Panc1 (cell line): ENCODE measurements at regions not wholly inside any gene's neighbourhood (a gene's known extent, or its start where the extent isn't known, plus 50 kb on each side); places are given as distances from the start of the nearest gene placed in this dataset.

Source experiments
- ATAC-seq: fragments of 200-7000 bp; cut with Tn5 transposase; 2 replicates; pipeline ENCODE4 v1.9.1; 2020; ENCODE audit warnings: mild to moderate bottlenecking, moderate library complexity
- BruUV-seq: library from RNA; stranded (reverse); fragments of 400-500 nt; replicated peaks from 2 replicates; lab custom pipeline; 2021; lab: Mats Ljungman, UMichigan
- CTCF ChIA-PET: fragments of 300-600 bp; sonication (Branson Sonifier 250); formaldehyde crosslinking; loops from one replicate; lab custom pipeline; 2022; ENCODE audit warnings: antibody characterized with exemption; lab: Charles Lee
- POLR2A ChIA-PET: fragments of 300-600 bp; sonication (Branson Sonifier 250); formaldehyde crosslinking; loops from one replicate; lab custom pipeline; 2022; ENCODE audit warnings: antibody characterized with exemption; lab: Charles Lee
- DNase-seq: peaks from one replicate; pipeline ENCODE4 v3.0.0-alpha.2; 2010; ENCODE audit warnings: low read depth, low spot score
- H3K27ac ChIP-seq: 2 replicates; pipeline ENCODE4 v1.5.1; 2011; ENCODE audit warnings: mild to moderate bottlenecking, low read length, inconsistent platforms
- H3K27me3 ChIP-seq: fragments of 200-500 bp; sonication (Bioruptor generic); 2 replicates; pipeline ENCODE4 v1.6.0; 2014; ENCODE audit warnings: low read length, inconsistent platforms; ENCODE audit not compliant: control insufficient read depth, insufficient read depth
- H3K36me3 ChIP-seq: fragments of 200-500 bp; sonication (Bioruptor generic); 2 replicates; pipeline ENCODE4 v1.5.1; 2014; ENCODE audit warnings: inconsistent platforms, mild to moderate bottlenecking, low read length, moderate library complexity; ENCODE audit not compliant: control insufficient read depth, insufficient read depth
- H3K4me1 ChIP-seq: 2 replicates; pipeline ENCODE4 v1.5.1; 2011; ENCODE audit warnings: inconsistent platforms, mild to moderate bottlenecking, low read length, moderate library complexity; ENCODE audit not compliant: control insufficient read depth, insufficient read depth
- H3K4me3 ChIP-seq, 2 experiments: 2 replicates each; pipeline ENCODE4 v1.5.1; 2011 to 2012; ENCODE audit warnings: low read depth in 2 of 2, low read length in 2 of 2, mild to moderate bottlenecking in 2 of 2, inconsistent platforms in 1 of 2, moderate library complexity in 1 of 2
- H3K9me3 ChIP-seq: fragments of 200-500 bp; sonication (Bioruptor generic); 2 replicates; pipeline ENCODE4 v1.5.1; 2014; ENCODE audit warnings: low read depth, mild to moderate bottlenecking, inconsistent platforms, low read length, moderate library complexity; ENCODE audit not compliant: control insufficient read depth, insufficient read depth
- POLR2AphosphoS5 ChIP-seq: IDR thresholded peaks from 2 replicates; pipeline ENCODE4 v1.6.1; 2012; ENCODE audit warnings: mild to moderate bottlenecking, low read depth, low read length, moderate library complexity
- SIN3A ChIP-seq: IDR thresholded peaks from 2 replicates; pipeline ENCODE4 v1.6.1; 2012; ENCODE audit warnings: low read depth, mild to moderate bottlenecking, low read length, moderate library complexity, borderline replicate concordance; ENCODE audit not compliant: insufficient read depth
- TCF7L2 ChIP-seq: IDR thresholded peaks from 2 replicates; pipeline ENCODE4 v1.6.1; 2011; ENCODE audit warnings: mild to moderate bottlenecking, low read depth, low read length, inconsistent platforms
- in situ Hi-C: cut with HindIII; loops from 2 replicates; pipeline ENCODE4 v1.10.0; 2016; ENCODE audit warnings: low sequenced_read_pairs, low pct_unique_long_range_greater_than_20kb
- intact Hi-C: fragments of 100-400 bp; cut with micrococcal nuclease; formaldehyde crosslinking; loops from one replicate; pipeline ENCODE4 v1.10.0; 2022; ENCODE audit not compliant: unreplicated experiment
- TF ChIP-seq, protein P1 (sequence below), 2 experiments: IDR thresholded peaks; 2 replicates each; pipeline ENCODE4 v1.6.1; 2011 to 2012; ENCODE audit warnings: low read depth in 2 of 2, control low read depth in 1 of 2, low read length in 1 of 2, mild to moderate bottlenecking in 1 of 2, moderate library complexity in 1 of 2; ENCODE audit not compliant: insufficient read depth in 1 of 2
- TF ChIP-seq, protein P2 (sequence below): fragments of 450-650 bp; IDR thresholded peaks from 2 replicates; pipeline ENCODE4 v1.5.1; 2017; ENCODE audit warnings: mild to moderate bottlenecking

DNA sequence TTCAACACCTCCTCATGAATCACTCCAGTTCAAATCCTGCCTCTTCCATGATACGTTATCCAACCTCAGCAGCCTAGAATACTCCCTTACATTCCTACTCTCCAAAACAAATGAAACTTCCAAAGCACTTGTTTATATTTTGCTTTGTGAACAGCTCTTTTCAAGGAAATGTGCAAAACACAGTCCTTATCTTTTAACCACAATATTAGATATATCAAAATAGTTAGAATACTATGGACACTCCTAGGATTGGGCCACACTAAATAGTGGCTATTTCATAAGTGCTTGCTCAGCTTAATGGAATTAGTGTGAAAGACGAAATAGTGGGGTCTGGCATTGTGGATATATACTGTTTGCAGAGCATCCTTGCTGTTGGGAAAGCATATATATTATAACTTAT, 173.5 kb downstream of the ZC3H11B start:
- TF ChIP-seq, protein P1, sequence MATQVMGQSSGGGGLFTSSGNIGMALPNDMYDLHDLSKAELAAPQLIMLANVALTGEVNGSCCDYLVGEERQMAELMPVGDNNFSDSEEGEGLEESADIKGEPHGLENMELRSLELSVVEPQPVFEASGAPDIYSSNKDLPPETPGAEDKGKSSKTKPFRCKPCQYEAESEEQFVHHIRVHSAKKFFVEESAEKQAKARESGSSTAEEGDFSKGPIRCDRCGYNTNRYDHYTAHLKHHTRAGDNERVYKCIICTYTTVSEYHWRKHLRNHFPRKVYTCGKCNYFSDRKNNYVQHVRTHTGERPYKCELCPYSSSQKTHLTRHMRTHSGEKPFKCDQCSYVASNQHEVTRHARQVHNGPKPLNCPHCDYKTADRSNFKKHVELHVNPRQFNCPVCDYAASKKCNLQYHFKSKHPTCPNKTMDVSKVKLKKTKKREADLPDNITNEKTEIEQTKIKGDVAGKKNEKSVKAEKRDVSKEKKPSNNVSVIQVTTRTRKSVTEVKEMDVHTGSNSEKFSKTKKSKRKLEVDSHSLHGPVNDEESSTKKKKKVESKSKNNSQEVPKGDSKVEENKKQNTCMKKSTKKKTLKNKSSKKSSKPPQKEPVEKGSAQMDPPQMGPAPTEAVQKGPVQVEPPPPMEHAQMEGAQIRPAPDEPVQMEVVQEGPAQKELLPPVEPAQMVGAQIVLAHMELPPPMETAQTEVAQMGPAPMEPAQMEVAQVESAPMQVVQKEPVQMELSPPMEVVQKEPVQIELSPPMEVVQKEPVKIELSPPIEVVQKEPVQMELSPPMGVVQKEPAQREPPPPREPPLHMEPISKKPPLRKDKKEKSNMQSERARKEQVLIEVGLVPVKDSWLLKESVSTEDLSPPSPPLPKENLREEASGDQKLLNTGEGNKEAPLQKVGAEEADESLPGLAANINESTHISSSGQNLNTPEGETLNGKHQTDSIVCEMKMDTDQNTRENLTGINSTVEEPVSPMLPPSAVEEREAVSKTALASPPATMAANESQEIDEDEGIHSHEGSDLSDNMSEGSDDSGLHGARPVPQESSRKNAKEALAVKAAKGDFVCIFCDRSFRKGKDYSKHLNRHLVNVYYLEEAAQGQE (IDR thresholded peaks at IDR 0.05; ENCODE audit: insufficient read depth in 1 of 2, low read depth in 2 of 2, low read length in 1 of 2): no peak
- TF ChIP-seq, protein P2, sequence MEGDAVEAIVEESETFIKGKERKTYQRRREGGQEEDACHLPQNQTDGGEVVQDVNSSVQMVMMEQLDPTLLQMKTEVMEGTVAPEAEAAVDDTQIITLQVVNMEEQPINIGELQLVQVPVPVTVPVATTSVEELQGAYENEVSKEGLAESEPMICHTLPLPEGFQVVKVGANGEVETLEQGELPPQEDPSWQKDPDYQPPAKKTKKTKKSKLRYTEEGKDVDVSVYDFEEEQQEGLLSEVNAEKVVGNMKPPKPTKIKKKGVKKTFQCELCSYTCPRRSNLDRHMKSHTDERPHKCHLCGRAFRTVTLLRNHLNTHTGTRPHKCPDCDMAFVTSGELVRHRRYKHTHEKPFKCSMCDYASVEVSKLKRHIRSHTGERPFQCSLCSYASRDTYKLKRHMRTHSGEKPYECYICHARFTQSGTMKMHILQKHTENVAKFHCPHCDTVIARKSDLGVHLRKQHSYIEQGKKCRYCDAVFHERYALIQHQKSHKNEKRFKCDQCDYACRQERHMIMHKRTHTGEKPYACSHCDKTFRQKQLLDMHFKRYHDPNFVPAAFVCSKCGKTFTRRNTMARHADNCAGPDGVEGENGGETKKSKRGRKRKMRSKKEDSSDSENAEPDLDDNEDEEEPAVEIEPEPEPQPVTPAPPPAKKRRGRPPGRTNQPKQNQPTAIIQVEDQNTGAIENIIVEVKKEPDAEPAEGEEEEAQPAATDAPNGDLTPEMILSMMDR: no peak
- no peak for TF ChIP-seq TCF7L2
- no peak for TF ChIP-seq POLR2AphosphoS5
- TF ChIP-seq SIN3A: no peak
- DNase-seq: no peak
- BruUV-seq: no TSS peak
- no peak for ATAC-seq
- no peak overlapping the region for H3K27ac ChIP-seq
- no peaks in the 10 kb centered on the region for H3K9me3 ChIP-seq
- CTCF ChIA-PET: no interaction called here
- H3K4me3 ChIP-seq: no peak overlapping the region
- POLR2A ChIA-PET: no interaction called here
- H3K4me1 ChIP-seq: no peaks in the 10 kb centered on the region
- H3K27me3 ChIP-seq: no peaks in the 10 kb centered on the region
- in situ Hi-C loops (no loop called here), intact Hi-C loops (no loop called here)
- H3K36me3 ChIP-seq: no peaks in the 10 kb centered on the region

DNA sequence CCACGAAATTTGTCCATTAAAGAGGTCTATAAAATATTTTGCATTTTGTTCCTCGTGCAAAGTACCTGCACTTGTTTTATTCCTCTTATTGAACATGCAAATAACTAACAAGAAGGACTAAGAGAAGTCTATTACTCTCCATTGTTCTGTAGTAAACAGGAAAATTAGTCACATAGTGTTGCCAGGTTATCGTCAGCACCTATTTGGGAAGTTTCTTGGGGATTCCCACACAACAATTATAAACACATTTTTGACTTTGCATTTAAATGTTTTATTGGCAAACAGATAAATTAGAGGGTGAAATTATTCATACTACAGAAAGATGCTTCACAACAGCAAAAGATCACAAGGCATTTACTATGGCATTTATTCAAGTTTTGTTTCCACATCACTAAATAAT, 174.5 kb downstream of the ZC3H11B start:
- Histone ChIP-seq H3K4me1 (no peaks in the 10 kb centered on the region), H3K36me3 (no peaks in the 10 kb centered on the region), H3K9me3 (no peaks in the 10 kb centered on the region), H3K27ac (no peak overlapping the region), H3K4me3 (no peak overlapping the region), H3K27me3 (no peaks in the 10 kb centered on the region)
- ATAC-seq: no peak
- no TSS peak for BruUV-seq
- DNase-seq: no peak
- ChIA-PET POLR2A (no interaction called here), CTCF (no interaction called here)
- TF ChIP-seq POLR2AphosphoS5 (no peak), SIN3A (no peak), TCF7L2 (no peak)
- TF ChIP-seq, protein P2: no peak
- TF ChIP-seq, protein P1 (IDR thresholded peaks at IDR 0.05; ENCODE audit: insufficient read depth in 1 of 2, low read depth in 2 of 2, low read length in 1 of 2): no peak
- intact Hi-C loops: no loop called here
- in situ Hi-C loops: no loop called here
